H9 (cell line): ENCODE measurements at regions not wholly inside any gene's neighbourhood (a gene's known extent, or its start where the extent isn't known, plus 50 kb on each side); places are given as distances from the start of the nearest gene placed in this dataset.

Experiments used
- DNase-seq: peaks from one replicate; pipeline ENCODE4 v3.0.0-alpha.2; 2017
- H2AFZ ChIP-seq: one replicate; pipeline ENCODE4 v1.6.1; 2013; ENCODE audit warnings: mild to moderate bottlenecking, low read length, control low read depth, moderate library complexity
- H2AK5ac ChIP-seq: 2 replicates; pipeline ENCODE4 v1.6.1; 2013; ENCODE audit warnings: low read length, control low read depth, mixed read lengths; ENCODE audit not compliant: insufficient read length
- H2BK120ac ChIP-seq: one replicate; pipeline ENCODE4 v1.6.1; 2013; ENCODE audit warnings: low read depth, mild to moderate bottlenecking, low read length, control low read depth, inconsistent platforms; ENCODE audit not compliant: poor library complexity, severe bottlenecking
- H2BK12ac ChIP-seq: 2 replicates; pipeline ENCODE4 v1.6.1; 2013; ENCODE audit warnings: low read length, control low read depth, mixed read lengths, low read depth; ENCODE audit not compliant: insufficient read length
- H2BK15ac ChIP-seq: 2 replicates; pipeline ENCODE4 v1.6.1; 2013; ENCODE audit warnings: low read depth, low read length, control low read depth
- H2BK20ac ChIP-seq: one replicate; pipeline ENCODE4 v1.6.1; 2013; ENCODE audit warnings: low read depth, mild to moderate bottlenecking, low read length, control low read depth, inconsistent platforms; ENCODE audit not compliant: poor library complexity, severe bottlenecking
- H2BK5ac ChIP-seq: 2 replicates; pipeline ENCODE4 v1.6.1; 2013; ENCODE audit warnings: low read length, control low read depth, mixed read lengths; ENCODE audit not compliant: insufficient read length
- H3K14ac ChIP-seq: 2 replicates; pipeline ENCODE4 v1.6.1; 2013; ENCODE audit warnings: low read length, control low read depth; ENCODE audit not compliant: insufficient read depth
- H3K18ac ChIP-seq: 2 replicates; pipeline ENCODE4 v1.6.1; 2013; ENCODE audit warnings: low read depth, mild to moderate bottlenecking, mixed read lengths, low read length, control low read depth; ENCODE audit not compliant: insufficient read length
- H3K23ac ChIP-seq: 2 replicates; pipeline ENCODE4 v1.6.1; 2013; ENCODE audit warnings: low read length, control low read depth, mixed read lengths, low read depth; ENCODE audit not compliant: insufficient read length
- H3K23me2 ChIP-seq: 2 replicates; pipeline ENCODE4 v1.6.1; 2013; ENCODE audit warnings: low read depth, mild to moderate bottlenecking, mixed read lengths, low read length, control low read depth; ENCODE audit not compliant: insufficient read length, poor library complexity, severe bottlenecking
- H3K27ac ChIP-seq: 2 replicates; pipeline ENCODE4 v1.5.1; 2013; ENCODE audit warnings: low read length, control low read depth, mixed read lengths, low read depth; ENCODE audit not compliant: insufficient read length
- H3K27me3 ChIP-seq: 2 replicates; pipeline ENCODE4 v1.6.1; 2013; ENCODE audit warnings: low read length, control low read depth, inconsistent platforms; ENCODE audit not compliant: insufficient read depth
- H3K4ac ChIP-seq: 2 replicates; pipeline ENCODE4 v1.6.1; 2013; ENCODE audit warnings: low read depth, mild to moderate bottlenecking, control low read depth, inconsistent platforms, low read length, moderate library complexity
- H3K4me1 ChIP-seq: 2 replicates; pipeline ENCODE4 v1.6.1; 2013; ENCODE audit warnings: low read length, control low read depth, inconsistent platforms; ENCODE audit not compliant: insufficient read depth
- H3K4me2 ChIP-seq: 2 replicates; pipeline ENCODE4 v1.6.1; 2013; ENCODE audit warnings: low read length, control low read depth, mixed read lengths; ENCODE audit not compliant: insufficient read length, insufficient read depth
- H3K56ac ChIP-seq: 2 replicates; pipeline ENCODE4 v1.6.1; 2013; ENCODE audit warnings: low read depth, mild to moderate bottlenecking, mixed read lengths, low read length, control low read depth; ENCODE audit not compliant: insufficient read length
- H3K79me1 ChIP-seq: 2 replicates; pipeline ENCODE4 v1.6.1; 2013; ENCODE audit warnings: low read depth, mild to moderate bottlenecking, moderate library complexity, low read length, control low read depth, inconsistent platforms; ENCODE audit not compliant: insufficient read depth, poor library complexity, severe bottlenecking
- H3K79me2 ChIP-seq: 2 replicates; pipeline ENCODE4 v1.6.1; 2013; ENCODE audit warnings: low read length, control low read depth, inconsistent platforms; ENCODE audit not compliant: insufficient read depth
- H3K9ac ChIP-seq: 2 replicates; pipeline ENCODE4 v1.6.1; 2013; ENCODE audit warnings: low read length, control low read depth, mixed read lengths; ENCODE audit not compliant: insufficient read length; ENCODE audit errors: extremely low read depth
- H3K9me3 ChIP-seq: one replicate; pipeline ENCODE4 v1.6.1; 2013; ENCODE audit warnings: low read depth, low read length, inconsistent platforms; ENCODE audit not compliant: control insufficient read depth
- H3T11ph ChIP-seq: one replicate; pipeline ENCODE4 v1.6.1; 2013; ENCODE audit warnings: mild to moderate bottlenecking, low read length, control low read depth, inconsistent platforms
- H4K20me1 ChIP-seq: one replicate; pipeline ENCODE4 v1.6.1; 2013; ENCODE audit not compliant: control insufficient read depth, insufficient read length, insufficient read depth
- H4K5ac ChIP-seq: 2 replicates; pipeline ENCODE4 v1.6.1; 2013; ENCODE audit warnings: low read depth, mild to moderate bottlenecking, mixed read lengths, low read length, control low read depth; ENCODE audit not compliant: insufficient read length
- H4K8ac ChIP-seq: replicated peaks from 2 replicates; pipeline ENCODE4 v1.6.1; 2013; ENCODE audit warnings: low read length, control low read depth, mixed read lengths, low read depth; ENCODE audit not compliant: insufficient read length
- H4K91ac ChIP-seq: 2 replicates; pipeline ENCODE4 v1.6.1; 2013; ENCODE audit warnings: low read depth, mild to moderate bottlenecking, moderate library complexity, mixed read lengths, low read length, control low read depth; ENCODE audit not compliant: insufficient read length
- H3K27ac Mint-ChIP-seq, 3 experiments: 2 replicates in 2 of 3; 3 replicates in 1 of 3; pipeline ENCODE4 v1.8.0; 2020 to 2021; ENCODE audit warnings: mixed read lengths in 3 of 3, mild to moderate bottlenecking in 1 of 3, moderate library complexity in 1 of 3
- H3K27me3 Mint-ChIP-seq: 2 replicates; pipeline ENCODE4 v1.8.0; 2021; ENCODE audit warnings: low read depth, mild to moderate bottlenecking, moderate library complexity, mixed read lengths
- H3K36me3 Mint-ChIP-seq, 3 experiments: 2 replicates in 2 of 3; 3 replicates in 1 of 3; pipeline ENCODE4 v1.8.0; 2020 to 2021; ENCODE audit warnings: low read depth in 3 of 3, mixed read lengths in 3 of 3; ENCODE audit not compliant: insufficient read depth in 1 of 3
- H3K4me1 Mint-ChIP-seq, 2 experiments: 2 replicates each; pipeline ENCODE4 v1.8.0; 2020; ENCODE audit warnings: mixed read lengths in 2 of 2
- H3K4me3 Mint-ChIP-seq, 2 experiments: 2 replicates in 1 of 2; 3 replicates in 1 of 2; pipeline ENCODE4 v1.8.0; 2020 to 2021; ENCODE audit warnings: mild to moderate bottlenecking in 2 of 2, mixed read lengths in 2 of 2, moderate library complexity in 1 of 2
- H3K9me3 Mint-ChIP-seq, 2 experiments: 2 replicates in 1 of 2; 3 replicates in 1 of 2; pipeline ENCODE4 v1.8.0; 2020; ENCODE audit warnings: mild to moderate bottlenecking in 2 of 2, mixed read lengths in 2 of 2, moderate library complexity in 1 of 2
- CTCF ChIP-seq: fragments of 200-600 bp; sonication (generic); conservative IDR thresholded peaks from 3 replicates; pipeline ENCODE4 v1.8.0; 2021; ENCODE audit warnings: antibody characterized with exemption, mild to moderate bottlenecking
- WGBS: extraction: QIAGEN DNeasy Blood & Tissue Kit; methylation state at CpG from one replicate; pipeline ENCODE4 v1.1.7; 2013; ENCODE audit warnings: missing lambda C conversion rate, low lambda C conversion rate, mixed read lengths; ENCODE audit not compliant: insufficient read length; ENCODE audit errors: extremely low coverage; 5-methylcytosine and 5-hydroxymethylcytosine counted together

DNA sequence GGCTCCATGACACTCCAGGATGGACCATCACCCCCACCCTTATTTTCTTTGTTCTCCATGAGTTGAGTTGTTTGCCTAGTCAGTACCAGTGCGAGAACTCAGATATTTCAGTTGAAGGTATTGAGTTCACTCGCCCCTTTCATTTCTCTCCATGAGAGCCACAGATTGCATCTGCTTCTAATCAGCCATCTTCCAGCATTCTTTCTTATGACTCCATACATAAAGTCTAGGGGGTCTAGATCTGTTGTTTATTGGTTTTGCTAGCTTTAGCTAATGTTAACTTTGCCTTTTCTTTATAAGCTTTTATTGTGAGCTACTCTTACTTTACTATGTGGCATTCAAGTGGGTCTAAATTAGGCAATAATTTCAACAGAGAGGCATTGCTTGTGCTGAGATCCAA lies 71.6 kb upstream of the PDC start:
- H3K9ac ChIP-seq: no peak overlapping the region
- H2BK12ac ChIP-seq: no peak overlapping the region
- Mint-ChIP-seq H3K27me3 (no peaks in the 10 kb centered on the region), H3K27ac (no peak overlapping the region), H3K36me3 (no peaks in the 10 kb centered on the region; a peak in 1 of 7 replicates), H3K4me3 (no peak overlapping the region), H3K9me3 (no peaks in the 10 kb centered on the region; a peak in 2 of 5 replicates), H3K4me1 (no peaks in the 10 kb centered on the region)
- no peaks in the 10 kb centered on the region for H3K27me3 ChIP-seq
- no peaks in the 10 kb centered on the region for H3K4me1 ChIP-seq
- H4K20me1 ChIP-seq: no peaks in the 10 kb centered on the region
- no peak for TF ChIP-seq CTCF
- no peak overlapping the region for H3K56ac ChIP-seq
- H3K27ac ChIP-seq: no peak overlapping the region
- no peak overlapping the region for H2AK5ac ChIP-seq
- DNase-seq: no peak
- H4K8ac ChIP-seq: no peak overlapping the region
- H3K18ac ChIP-seq: no peak overlapping the region
- H3K4me2 ChIP-seq: no peak overlapping the region
- H2BK5ac ChIP-seq: no peak overlapping the region
- no peaks in the 10 kb centered on the region for H3K9me3 ChIP-seq
- no peak overlapping the region for H2AFZ ChIP-seq
- H3K14ac ChIP-seq: 0 out of 2 replicates have a peak overlapping the region, but pooled peaks have one; percentile 11
- no peak overlapping the region for H2BK120ac ChIP-seq
- H4K5ac ChIP-seq: no peak overlapping the region
- H2BK20ac ChIP-seq: no peak overlapping the region
- no peaks in the 10 kb centered on the region for H3K79me2 ChIP-seq
- H2BK15ac ChIP-seq: no peak overlapping the region
- H3T11ph ChIP-seq: no peak overlapping the region
- H3K79me1 ChIP-seq: no peaks in the 10 kb centered on the region
- no peak overlapping the region for H3K4ac ChIP-seq
- H3K23me2 ChIP-seq: no peaks in the 10 kb centered on the region
- H4K91ac ChIP-seq: no peak overlapping the region
- H3K23ac ChIP-seq: no peak overlapping the region
- WGBS: no CpG with 5 or more reads among the region's 2 CpGs
